HG02973 (cell line): ENCODE measurements at regions not wholly inside any gene's neighbourhood (a gene's known extent, or its start where the extent isn't known, plus 50 kb on each side); places are given as distances from the start of the nearest gene placed in this dataset.
"Not testable (repeated sequence)": the region's sequence is repeated elsewhere in the genome, so short reads cannot be mapped to it uniquely, and the experiment has no call there.

Source experiments
- ATAC-seq: cut with Tn5 transposase; IDR thresholded peaks from one replicate; pipeline ENCODE4 v1.9.1; 2021; ENCODE audit warnings: moderate library complexity; ENCODE audit not compliant: unreplicated experiment

DNA sequence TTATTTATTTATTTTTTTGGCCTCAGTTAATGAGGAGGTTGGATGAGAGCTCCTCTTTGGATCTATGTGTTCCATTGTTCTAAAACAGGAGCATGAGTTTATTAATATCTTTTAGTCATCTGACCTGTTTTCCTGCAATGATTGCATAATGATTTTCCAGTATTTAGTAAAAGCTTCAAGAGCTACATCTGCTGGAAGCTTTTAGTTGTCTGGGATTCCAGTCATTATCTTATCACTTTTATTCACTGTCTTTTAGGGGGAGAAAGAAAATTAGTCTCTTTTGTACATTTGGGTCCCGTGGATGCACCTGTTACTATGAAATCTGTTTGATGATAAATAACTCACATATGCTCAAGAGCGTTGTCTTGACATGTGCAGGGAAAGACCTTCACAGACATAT is 1270.0 kb downstream of the ROBO1 start:
- ATAC-seq = no peak

DNA sequence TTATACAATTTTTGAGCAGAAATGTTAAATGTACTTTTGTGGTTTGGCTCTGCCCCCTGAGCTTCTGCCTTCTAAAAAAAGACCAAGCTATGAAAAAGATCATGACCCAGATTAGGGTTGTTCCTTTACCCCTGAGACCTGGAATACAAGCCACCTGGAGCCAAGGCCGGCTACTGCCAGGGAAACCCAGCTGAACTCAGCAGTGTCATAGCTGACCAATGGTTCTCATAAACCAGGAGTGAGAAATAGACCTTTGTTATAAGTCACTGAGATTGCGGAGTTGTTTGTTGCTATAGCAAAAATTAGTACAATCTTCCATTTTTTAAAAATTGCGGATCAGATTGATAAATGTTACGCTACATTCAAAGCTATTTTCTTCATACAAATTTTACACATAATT is 1261.7 kb downstream of the ROBO1 start:
- no peak for ATAC-seq

DNA sequence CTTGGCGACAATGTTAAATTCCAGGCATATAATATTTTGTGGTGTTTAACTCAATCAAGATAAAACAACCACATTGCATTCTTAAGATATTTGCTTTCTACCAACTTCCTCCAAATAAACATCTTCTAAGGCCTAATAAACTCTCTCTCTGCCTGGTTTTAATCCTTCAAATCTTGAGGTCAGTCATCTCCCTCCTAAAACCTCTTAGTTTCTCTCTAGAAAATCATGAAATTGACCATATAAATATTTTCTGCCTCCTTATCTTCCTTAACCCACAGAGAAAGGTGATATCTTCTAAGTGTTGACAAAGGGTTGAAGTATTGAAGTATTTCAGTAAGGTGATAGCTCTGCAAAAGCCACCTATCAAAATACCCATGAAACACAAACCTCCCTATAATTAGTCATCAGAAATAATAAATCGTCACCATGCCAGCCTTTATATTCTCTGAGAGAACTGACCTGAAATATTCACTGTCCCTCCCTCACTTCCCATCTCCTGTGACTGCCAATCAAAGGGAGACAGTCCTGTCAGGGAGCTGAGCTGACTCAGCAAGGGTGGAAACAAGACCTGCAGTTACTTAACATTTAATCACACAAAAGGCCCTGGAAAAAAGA is 1261.1 kb downstream of the ROBO1 start:
- no peak for ATAC-seq

GRCh38 chr3:78507196-78507984 is 1260.4 kb downstream of the ROBO1 start:
- ATAC-seq = no peak

- ATAC-seq = no peak
Measured at GRCh38 chr3:78511840-78512239, 1256.0 kb downstream of the ROBO1 start.

GRCh38 chr3:78512786-78513185 is 1255.0 kb downstream of the ROBO1 start:
- not testable (repeated sequence) for ATAC-seq

GRCh38 chr3:78516437-78516836 is 1251.4 kb downstream of the ROBO1 start:
- no peak for ATAC-seq

DNA sequence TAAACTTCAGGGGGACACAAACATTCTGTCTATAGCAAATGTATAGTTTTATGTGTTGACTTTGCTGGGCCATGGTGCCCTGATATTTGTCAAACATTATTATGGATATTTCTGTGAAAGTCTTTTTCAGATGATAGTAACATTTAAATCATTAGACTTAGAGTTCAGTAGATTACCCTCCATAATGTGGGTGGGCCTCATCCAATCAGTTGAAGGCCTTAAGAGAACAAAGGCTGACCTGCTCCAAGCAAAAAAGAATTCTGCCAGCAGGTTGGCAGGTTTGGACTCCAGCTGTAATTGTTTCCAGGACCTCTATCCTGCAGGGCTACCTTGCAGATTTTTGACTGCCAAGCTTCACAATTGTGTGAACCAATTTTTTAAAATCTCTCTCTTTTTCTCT is 1250.9 kb downstream of the ROBO1 start:
- no peak for ATAC-seq

DNA sequence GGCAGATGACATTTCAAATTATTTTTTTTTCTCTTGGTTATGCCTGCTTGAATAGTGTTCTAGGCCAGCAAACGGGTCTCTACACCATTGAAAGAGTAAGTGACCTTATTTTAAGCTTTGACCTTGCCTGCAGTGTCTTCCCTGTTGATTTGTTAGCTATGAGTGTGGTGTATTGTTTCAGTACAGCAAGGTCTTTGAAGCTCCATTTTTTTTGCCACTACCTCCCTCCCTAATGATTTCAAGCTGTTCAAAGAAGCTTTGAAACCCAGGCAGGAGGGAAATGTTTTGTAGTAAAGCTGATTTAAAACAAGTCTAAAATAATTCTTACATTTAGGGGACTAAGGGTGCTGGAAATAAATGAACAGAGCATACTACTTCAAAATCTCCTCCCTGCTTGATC is 1249.8 kb downstream of the ROBO1 start:
- no peak for ATAC-seq

DNA sequence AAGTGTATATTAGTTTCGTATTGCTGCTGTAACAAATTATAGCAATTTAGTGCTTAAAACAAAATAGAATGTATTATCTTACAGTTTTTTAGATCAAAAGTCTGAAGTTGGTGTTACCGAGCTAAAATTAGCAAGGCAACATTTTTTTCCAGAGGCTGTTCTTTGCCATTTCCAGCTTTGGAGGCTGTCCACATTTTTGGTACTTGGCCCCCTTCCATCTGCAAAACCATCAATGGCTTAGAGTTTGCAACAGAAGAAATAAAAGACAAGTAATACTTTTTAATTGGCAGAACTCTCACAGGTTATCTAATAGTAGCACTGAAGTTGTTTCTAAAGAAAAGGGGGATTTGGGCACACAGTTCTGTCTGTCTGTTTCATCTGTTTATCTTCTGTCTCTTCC is 1248.5 kb downstream of the ROBO1 start:
- ATAC-seq = no peak

- no peak for ATAC-seq
Measured at GRCh38 chr3:78529601-78530000, 1238.2 kb downstream of the ROBO1 start.

- ATAC-seq = no peak
Measured at GRCh38 chr3:78540485-78540884, 1227.3 kb downstream of the ROBO1 start.

GRCh38 chr3:78545827-78546226 is 1222.0 kb downstream of the ROBO1 start:
- ATAC-seq = no peak
